ENCODE measurements at regions not wholly inside any gene's neighbourhood (a gene's known extent, or its start where the extent isn't known, plus 50 kb on each side); places are given as distances from the start of the nearest gene placed in this dataset.

DNA sequence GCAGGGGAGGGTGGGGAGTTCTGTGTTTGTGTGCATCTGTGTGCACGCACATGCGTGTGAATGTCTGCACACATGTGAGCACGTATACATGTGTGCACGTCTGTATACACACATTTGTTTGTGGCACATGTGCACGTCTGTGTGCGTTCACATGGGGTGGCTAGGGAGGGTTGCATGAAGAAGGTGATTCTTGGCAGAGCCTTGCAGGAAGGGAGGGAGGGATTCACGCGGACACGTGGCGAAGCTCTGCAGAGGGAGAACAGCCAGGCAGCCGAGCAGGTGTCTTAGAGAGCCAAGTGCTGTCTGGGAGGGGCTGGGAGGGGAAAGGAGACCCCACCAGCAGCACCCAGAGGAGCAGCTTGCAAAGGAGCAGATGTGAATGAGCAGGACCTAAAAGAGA, 372.1 kb downstream of the BRD1 start:
- TF ChIP-seq, protein P1, sequence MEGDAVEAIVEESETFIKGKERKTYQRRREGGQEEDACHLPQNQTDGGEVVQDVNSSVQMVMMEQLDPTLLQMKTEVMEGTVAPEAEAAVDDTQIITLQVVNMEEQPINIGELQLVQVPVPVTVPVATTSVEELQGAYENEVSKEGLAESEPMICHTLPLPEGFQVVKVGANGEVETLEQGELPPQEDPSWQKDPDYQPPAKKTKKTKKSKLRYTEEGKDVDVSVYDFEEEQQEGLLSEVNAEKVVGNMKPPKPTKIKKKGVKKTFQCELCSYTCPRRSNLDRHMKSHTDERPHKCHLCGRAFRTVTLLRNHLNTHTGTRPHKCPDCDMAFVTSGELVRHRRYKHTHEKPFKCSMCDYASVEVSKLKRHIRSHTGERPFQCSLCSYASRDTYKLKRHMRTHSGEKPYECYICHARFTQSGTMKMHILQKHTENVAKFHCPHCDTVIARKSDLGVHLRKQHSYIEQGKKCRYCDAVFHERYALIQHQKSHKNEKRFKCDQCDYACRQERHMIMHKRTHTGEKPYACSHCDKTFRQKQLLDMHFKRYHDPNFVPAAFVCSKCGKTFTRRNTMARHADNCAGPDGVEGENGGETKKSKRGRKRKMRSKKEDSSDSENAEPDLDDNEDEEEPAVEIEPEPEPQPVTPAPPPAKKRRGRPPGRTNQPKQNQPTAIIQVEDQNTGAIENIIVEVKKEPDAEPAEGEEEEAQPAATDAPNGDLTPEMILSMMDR (IDR thresholded peaks at IDR 0.05 in 8 of 11, conservative IDR thresholded peaks at IDR 0.05 in 3 of 11), result no peak
- TF ChIP-seq POLR2AphosphoS5 (IDR thresholded peaks at IDR 0.05) (no peak), POLR2A (IDR thresholded peaks at IDR 0.05) (no peak)

Data from spleen (tissue), 7 donors.